Natural killer cell (primary cell): ENCODE measurements at regions not wholly inside any gene's neighbourhood (a gene's known extent, or its start where the extent isn't known, plus 50 kb on each side); places are given as distances from the start of the nearest gene placed in this dataset.

Source experiments
- ATAC-seq, 3 donors: fragments of 150-1000 bp in 2 of 3; fragments of 200-7000 bp in 1 of 3; cut with Tn5 transposase; 1 replicate in 1 of 3; 2 replicates in 2 of 3; pipeline ENCODE4 v1.10.0; 2021; ENCODE audit warnings: mild to moderate bottlenecking in 2 of 3, moderate library complexity in 2 of 3
- DNase-seq, 2 donors: peaks; one replicate each; pipeline versions ENCODE4 v3.0.0 to v3.0.0-alpha.2; 2013 to 2021; ENCODE audit warnings: mixed read lengths in 1 of 2
- H3K27ac ChIP-seq: one replicate; pipeline ENCODE4 v1.5.1; 2013; ENCODE audit warnings: mild to moderate bottlenecking, low read length
- H3K27me3 ChIP-seq: one replicate; pipeline ENCODE4 v1.6.1; 2013; ENCODE audit warnings: low read length; ENCODE audit not compliant: control insufficient read depth, insufficient read depth
- H3K36me3 ChIP-seq: one replicate; pipeline ENCODE4 v1.6.1; 2013; ENCODE audit warnings: low read length; ENCODE audit not compliant: control insufficient read depth, insufficient read depth
- H3K4me1 ChIP-seq: one replicate; pipeline ENCODE4 v1.6.1; 2013; ENCODE audit warnings: low read length; ENCODE audit not compliant: control insufficient read depth, insufficient read depth
- H3K4me3 ChIP-seq: one replicate; pipeline ENCODE4 v1.5.1; 2013; ENCODE audit warnings: low read length
- H3K9me3 ChIP-seq: one replicate; pipeline ENCODE4 v1.6.1; 2013; ENCODE audit warnings: low read length; ENCODE audit not compliant: control insufficient read depth, insufficient read depth
- H3K27ac Mint-ChIP-seq, 2 donors: one replicate each; pipeline ENCODE4 v1.8.0; 2022; ENCODE audit warnings: mild to moderate bottlenecking in 2 of 2, mixed read lengths in 2 of 2, moderate library complexity in 1 of 2
- H3K27me3 Mint-ChIP-seq, 2 donors: one replicate each; pipeline ENCODE4 v1.8.0; 2022; ENCODE audit warnings: low read depth in 2 of 2, mixed read lengths in 2 of 2
- H3K36me3 Mint-ChIP-seq: one replicate; pipeline ENCODE4 v1.8.0; 2022; ENCODE audit warnings: mixed read lengths
- H3K4me1 Mint-ChIP-seq, 2 donors: one replicate each; pipeline ENCODE4 v1.8.0; 2022; ENCODE audit warnings: mixed read lengths in 2 of 2
- H3K4me3 Mint-ChIP-seq: one replicate; pipeline ENCODE4 v1.8.0; 2022; ENCODE audit warnings: mild to moderate bottlenecking, moderate library complexity, mixed read lengths
- H3K9me3 Mint-ChIP-seq, 2 donors: one replicate each; pipeline ENCODE4 v1.8.0; 2022; ENCODE audit warnings: mixed read lengths in 2 of 2
- WGBS: methylation state at CpG from one replicate; pipeline ENCODE4 v1.1.7; 2013; ENCODE audit warnings: missing lambda C conversion rate; ENCODE audit not compliant: insufficient coverage; 5-methylcytosine and 5-hydroxymethylcytosine counted together
- intact Hi-C: fragments of 100-400 bp; cut with micrococcal nuclease; formaldehyde crosslinking; loops from one replicate; pipeline ENCODE4 v1.14.2; 2022
- TF ChIP-seq, protein P1 (sequence below): fragments of 200-600 bp; IDR thresholded peaks from one replicate; pipeline ENCODE4 v1.8.0; 2022; ENCODE audit warnings: antibody characterized with exemption

DNA sequence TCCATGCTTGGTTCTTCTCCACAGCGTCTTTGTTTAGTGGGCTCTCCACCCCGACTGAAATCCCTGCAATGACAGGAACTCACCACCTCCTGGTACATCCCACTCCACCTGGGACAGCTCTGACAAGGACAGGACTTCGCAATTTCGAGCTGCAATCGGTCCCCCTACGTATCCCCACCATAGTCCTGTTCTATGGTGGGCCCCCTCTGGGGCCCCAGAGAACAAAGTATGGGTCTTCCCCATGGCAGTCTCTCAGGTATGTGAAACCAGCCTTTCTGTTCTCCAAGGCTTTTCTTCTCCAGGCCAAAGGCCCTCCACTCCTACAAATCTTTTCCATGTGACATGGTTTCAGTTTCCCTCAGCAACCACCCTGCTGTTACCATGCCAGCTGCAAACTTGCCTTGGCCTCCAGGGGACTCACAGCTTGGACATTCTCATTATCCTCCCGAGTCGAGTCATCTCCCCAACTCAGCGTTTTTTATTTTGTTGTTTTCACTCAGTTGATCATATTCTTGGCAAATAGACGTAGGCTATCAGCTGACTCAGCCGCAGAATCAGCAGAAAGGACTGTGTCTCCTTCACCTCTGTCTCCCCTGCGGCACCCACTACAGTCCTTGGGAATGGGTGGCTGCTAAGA, 233.3 kb downstream of the OPA1 start:
- Histone ChIP-seq H3K4me1 (peaks cover under 1% of the 10 kb centered on the region), H3K27me3 (no peaks in the 10 kb centered on the region), H3K36me3 (no peaks in the 10 kb centered on the region), H3K27ac (no peak overlapping the region), H3K9me3 (no peaks in the 10 kb centered on the region), H3K4me3 (no peak overlapping the region)
- DNase-seq: no peak
- WGBS: 87% methylated on average over 12 of the region's 12 CpGs
- H3K9me3 Mint-ChIP-seq: no peaks in the 10 kb centered on the region
- H3K27me3 Mint-ChIP-seq: peaks cover 14 to 27% of the 10 kb centered on the region in 2 donors
- TF ChIP-seq, protein P1, sequence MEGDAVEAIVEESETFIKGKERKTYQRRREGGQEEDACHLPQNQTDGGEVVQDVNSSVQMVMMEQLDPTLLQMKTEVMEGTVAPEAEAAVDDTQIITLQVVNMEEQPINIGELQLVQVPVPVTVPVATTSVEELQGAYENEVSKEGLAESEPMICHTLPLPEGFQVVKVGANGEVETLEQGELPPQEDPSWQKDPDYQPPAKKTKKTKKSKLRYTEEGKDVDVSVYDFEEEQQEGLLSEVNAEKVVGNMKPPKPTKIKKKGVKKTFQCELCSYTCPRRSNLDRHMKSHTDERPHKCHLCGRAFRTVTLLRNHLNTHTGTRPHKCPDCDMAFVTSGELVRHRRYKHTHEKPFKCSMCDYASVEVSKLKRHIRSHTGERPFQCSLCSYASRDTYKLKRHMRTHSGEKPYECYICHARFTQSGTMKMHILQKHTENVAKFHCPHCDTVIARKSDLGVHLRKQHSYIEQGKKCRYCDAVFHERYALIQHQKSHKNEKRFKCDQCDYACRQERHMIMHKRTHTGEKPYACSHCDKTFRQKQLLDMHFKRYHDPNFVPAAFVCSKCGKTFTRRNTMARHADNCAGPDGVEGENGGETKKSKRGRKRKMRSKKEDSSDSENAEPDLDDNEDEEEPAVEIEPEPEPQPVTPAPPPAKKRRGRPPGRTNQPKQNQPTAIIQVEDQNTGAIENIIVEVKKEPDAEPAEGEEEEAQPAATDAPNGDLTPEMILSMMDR: no peak
- no peaks in the 10 kb centered on the region for H3K4me1 Mint-ChIP-seq
- no peaks in the 10 kb centered on the region for H3K36me3 Mint-ChIP-seq
- ATAC-seq: no peak
- no peak overlapping the region for H3K4me3 Mint-ChIP-seq
- no peak overlapping the region for H3K27ac Mint-ChIP-seq
- intact Hi-C loops: no loop called here

DNA sequence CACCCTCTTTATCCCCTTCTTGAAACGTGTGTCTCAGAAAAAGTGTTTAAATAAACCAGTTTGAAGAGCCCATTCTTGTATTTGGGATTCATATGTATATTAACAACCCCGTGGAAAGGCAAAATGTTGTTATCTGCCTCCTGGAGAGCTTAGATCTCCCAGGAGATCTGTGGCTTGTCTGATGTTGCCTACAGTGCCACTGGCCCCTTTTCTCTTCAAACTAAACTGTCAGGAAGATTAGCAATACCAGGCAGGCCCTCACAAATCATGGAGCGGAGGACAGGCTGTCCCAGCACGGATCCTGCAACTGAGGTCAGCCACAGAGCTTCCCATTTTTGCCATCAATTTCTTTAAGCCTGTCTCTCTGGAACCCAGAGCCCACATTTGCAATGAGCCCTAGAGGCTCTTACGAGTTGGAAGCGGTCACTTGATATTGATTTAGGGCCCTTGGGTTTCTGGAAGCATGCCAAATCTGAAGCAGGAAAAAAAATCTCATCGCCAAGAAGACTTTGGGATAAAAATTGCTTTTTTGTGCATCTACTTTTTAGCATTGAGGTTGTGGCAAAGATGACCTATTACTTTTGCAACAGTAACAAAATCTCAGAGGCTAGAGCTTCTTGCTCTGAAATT, 234.1 kb downstream of the OPA1 start:
- Mint-ChIP-seq H3K4me1 (no peaks in the 10 kb centered on the region), H3K27ac (no peak overlapping the region), H3K27me3 (peaks cover 14 to 24% of the 10 kb centered on the region in 2 donors), H3K36me3 (no peaks in the 10 kb centered on the region), H3K4me3 (no peak overlapping the region), H3K9me3 (no peaks in the 10 kb centered on the region)
- 79% methylated on average over 6 of the region's 7 CpGs for WGBS
- DNase-seq (no peak), ATAC-seq (no peak)
- peaks cover 7% of the 10 kb centered on the region for H3K4me1 ChIP-seq
- no peak overlapping the region for H3K4me3 ChIP-seq
- intact Hi-C loops: no loop called here
- no peaks in the 10 kb centered on the region for H3K9me3 ChIP-seq
- no peaks in the 10 kb centered on the region for H3K36me3 ChIP-seq
- H3K27ac ChIP-seq: no peak overlapping the region
- H3K27me3 ChIP-seq: no peaks in the 10 kb centered on the region
- TF ChIP-seq, protein P1: no peak

DNA sequence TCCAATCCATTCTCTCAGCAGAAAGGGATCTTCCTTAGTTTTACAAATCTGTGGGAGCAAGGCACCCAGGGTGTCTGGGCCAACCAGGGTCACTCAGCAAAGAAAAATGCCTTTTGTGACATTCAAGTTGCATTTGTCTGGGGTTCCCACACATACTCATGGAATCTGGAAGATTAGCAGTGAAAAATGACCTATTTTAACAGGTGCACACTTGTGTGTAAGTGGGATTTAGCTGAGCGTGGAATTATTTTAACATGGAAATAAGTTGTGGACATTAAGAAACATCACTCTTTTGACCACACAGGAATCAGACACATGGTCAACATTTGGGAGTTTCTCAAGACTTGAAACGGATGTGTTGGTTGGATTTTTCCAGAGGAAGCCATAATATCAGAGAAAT, 234.9 kb downstream of the OPA1 start:
- DNase-seq (no peak), ATAC-seq (no peak)
- H3K4me3 Mint-ChIP-seq: no peak overlapping the region
- Histone ChIP-seq H3K27ac (no peak overlapping the region), H3K4me3 (no peak overlapping the region), H3K9me3 (no peaks in the 10 kb centered on the region), H3K36me3 (no peaks in the 10 kb centered on the region), H3K4me1 (peaks cover 7% of the 10 kb centered on the region), H3K27me3 (no peaks in the 10 kb centered on the region)
- H3K4me1 Mint-ChIP-seq: no peaks in the 10 kb centered on the region
- WGBS: 88% methylated on average over 2 of the region's 2 CpGs
- H3K27me3 Mint-ChIP-seq: peaks cover 10 to 17% of the 10 kb centered on the region in 2 donors
- no peaks in the 10 kb centered on the region for H3K36me3 Mint-ChIP-seq
- intact Hi-C loops: no loop called here
- no peaks in the 10 kb centered on the region for H3K9me3 Mint-ChIP-seq
- TF ChIP-seq, protein P1: no peak
- no peak overlapping the region for H3K27ac Mint-ChIP-seq

DNA sequence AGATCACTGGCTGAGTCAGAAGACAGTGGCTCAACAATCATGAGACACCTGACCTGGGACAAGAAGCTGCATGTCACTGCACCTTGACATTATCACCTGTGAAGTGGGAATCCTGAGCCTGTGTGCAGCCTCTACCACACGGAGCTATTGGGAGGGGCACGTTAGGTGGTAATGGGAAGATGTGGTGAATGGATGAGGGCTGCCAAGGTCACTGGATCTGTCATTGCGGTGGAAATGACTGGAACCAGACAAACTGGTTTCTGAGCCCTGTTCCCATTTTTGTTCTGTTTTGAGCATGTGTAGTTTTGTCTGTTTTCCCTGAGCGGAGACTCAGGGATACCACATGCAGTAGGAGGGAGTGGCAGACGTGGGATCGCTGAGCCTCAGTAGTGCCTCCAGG, 235.5 kb downstream of the OPA1 start:
- peaks cover 7% of the 10 kb centered on the region for H3K4me1 ChIP-seq
- TF ChIP-seq, protein P1: no peak
- H3K4me3 ChIP-seq: no peak overlapping the region
- peaks cover 8 to 11% of the 10 kb centered on the region in 2 donors for H3K27me3 Mint-ChIP-seq
- no peak overlapping the region for H3K4me3 Mint-ChIP-seq
- no peak overlapping the region for H3K27ac Mint-ChIP-seq
- ATAC-seq (no peak), DNase-seq (no peak)
- H3K9me3 ChIP-seq: no peaks in the 10 kb centered on the region
- no peaks in the 10 kb centered on the region for H3K36me3 ChIP-seq
- WGBS: 88% methylated on average over 6 of the region's 6 CpGs
- no peaks in the 10 kb centered on the region for H3K9me3 Mint-ChIP-seq
- intact Hi-C loops: no loop called here
- no peaks in the 10 kb centered on the region for H3K36me3 Mint-ChIP-seq
- no peak overlapping the region for H3K27ac ChIP-seq
- no peaks in the 10 kb centered on the region for H3K4me1 Mint-ChIP-seq
- no peaks in the 10 kb centered on the region for H3K27me3 ChIP-seq
